ENCODE measurements at regions not wholly inside any gene's neighbourhood (a gene's known extent, or its start where the extent isn't known, plus 50 kb on each side); places are given as distances from the start of the nearest gene placed in this dataset.

DNA sequence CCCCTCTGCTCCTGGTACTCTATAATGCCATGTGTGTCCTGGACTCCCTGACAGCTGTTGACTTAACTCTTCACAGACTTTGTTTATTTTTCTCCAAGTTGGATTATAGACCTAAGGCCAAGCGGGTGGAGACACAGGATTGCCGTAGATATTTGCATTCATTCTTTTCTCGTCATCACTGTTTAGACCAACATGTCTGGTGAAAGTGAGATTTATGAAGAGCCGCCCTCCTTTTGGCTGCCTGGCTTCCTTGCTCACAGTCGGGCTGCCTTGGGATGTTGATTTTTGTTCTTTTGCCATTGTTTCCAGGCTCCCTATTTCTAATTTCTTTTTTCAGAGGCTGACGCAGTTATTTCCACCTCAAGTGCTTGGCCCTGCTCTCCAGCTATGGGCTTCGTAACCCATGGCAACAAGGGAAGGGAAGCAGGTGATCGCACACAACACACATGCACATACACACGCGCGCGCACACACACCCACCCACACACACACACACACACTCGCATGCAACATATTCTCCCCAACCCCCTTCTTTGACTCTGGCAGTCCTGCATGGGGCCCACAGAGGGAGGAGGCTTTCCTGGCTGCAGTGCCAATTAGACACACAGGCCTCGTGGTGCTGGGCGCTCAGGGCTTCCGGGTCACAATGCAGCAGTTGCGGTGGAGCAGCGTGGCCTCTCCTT lies 296.5 kb downstream of the MTX2 start:
- no peak for TF ChIP-seq EP300 (IDR thresholded peaks at IDR 0.05; ENCODE audit: borderline replicate concordance)
- TF ChIP-seq YY1 (IDR thresholded peaks at IDR 0.05; ENCODE audit: low read depth): no peak
- TF ChIP-seq TEAD4 (IDR thresholded peaks at IDR 0.05): no peak
- no peak for TF ChIP-seq EGR1 (IDR thresholded peaks at IDR 0.05)
- TF ChIP-seq, protein P1, sequence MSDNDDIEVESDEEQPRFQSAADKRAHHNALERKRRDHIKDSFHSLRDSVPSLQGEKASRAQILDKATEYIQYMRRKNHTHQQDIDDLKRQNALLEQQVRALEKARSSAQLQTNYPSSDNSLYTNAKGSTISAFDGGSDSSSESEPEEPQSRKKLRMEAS (IDR thresholded peaks at IDR 0.05): no peak
- no peak for TF ChIP-seq RAD21 (IDR thresholded peaks at IDR 0.05; ENCODE audit: low read depth)
- TF ChIP-seq CEBPB (IDR thresholded peaks at IDR 0.05): no peak
- no peak for TF ChIP-seq NFIC (IDR thresholded peaks at IDR 0.05)
- TF ChIP-seq, protein P2, sequence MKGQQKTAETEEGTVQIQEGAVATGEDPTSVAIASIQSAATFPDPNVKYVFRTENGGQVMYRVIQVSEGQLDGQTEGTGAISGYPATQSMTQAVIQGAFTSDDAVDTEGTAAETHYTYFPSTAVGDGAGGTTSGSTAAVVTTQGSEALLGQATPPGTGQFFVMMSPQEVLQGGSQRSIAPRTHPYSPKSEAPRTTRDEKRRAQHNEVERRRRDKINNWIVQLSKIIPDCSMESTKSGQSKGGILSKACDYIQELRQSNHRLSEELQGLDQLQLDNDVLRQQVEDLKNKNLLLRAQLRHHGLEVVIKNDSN (IDR thresholded peaks at IDR 0.05): no peak
- TF ChIP-seq TAF1 (IDR thresholded peaks at IDR 0.05; ENCODE audit: low read depth): no peak
- no peak for TF ChIP-seq FOXM1 (IDR thresholded peaks at IDR 0.05; ENCODE audit: borderline replicate concordance, low read depth)
- TF ChIP-seq CREB1 (IDR thresholded peaks at IDR 0.05; ENCODE audit: low read depth): no peak
- TF ChIP-seq, protein P3, sequence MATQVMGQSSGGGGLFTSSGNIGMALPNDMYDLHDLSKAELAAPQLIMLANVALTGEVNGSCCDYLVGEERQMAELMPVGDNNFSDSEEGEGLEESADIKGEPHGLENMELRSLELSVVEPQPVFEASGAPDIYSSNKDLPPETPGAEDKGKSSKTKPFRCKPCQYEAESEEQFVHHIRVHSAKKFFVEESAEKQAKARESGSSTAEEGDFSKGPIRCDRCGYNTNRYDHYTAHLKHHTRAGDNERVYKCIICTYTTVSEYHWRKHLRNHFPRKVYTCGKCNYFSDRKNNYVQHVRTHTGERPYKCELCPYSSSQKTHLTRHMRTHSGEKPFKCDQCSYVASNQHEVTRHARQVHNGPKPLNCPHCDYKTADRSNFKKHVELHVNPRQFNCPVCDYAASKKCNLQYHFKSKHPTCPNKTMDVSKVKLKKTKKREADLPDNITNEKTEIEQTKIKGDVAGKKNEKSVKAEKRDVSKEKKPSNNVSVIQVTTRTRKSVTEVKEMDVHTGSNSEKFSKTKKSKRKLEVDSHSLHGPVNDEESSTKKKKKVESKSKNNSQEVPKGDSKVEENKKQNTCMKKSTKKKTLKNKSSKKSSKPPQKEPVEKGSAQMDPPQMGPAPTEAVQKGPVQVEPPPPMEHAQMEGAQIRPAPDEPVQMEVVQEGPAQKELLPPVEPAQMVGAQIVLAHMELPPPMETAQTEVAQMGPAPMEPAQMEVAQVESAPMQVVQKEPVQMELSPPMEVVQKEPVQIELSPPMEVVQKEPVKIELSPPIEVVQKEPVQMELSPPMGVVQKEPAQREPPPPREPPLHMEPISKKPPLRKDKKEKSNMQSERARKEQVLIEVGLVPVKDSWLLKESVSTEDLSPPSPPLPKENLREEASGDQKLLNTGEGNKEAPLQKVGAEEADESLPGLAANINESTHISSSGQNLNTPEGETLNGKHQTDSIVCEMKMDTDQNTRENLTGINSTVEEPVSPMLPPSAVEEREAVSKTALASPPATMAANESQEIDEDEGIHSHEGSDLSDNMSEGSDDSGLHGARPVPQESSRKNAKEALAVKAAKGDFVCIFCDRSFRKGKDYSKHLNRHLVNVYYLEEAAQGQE (IDR thresholded peaks at IDR 0.05; ENCODE audit: low read depth): no peak
- no peak for TF ChIP-seq TCF12 (IDR thresholded peaks at IDR 0.05; ENCODE audit: low read depth)
- no peak for TF ChIP-seq ZBTB7A (IDR thresholded peaks at IDR 0.05; ENCODE audit: low read depth)

DNA sequence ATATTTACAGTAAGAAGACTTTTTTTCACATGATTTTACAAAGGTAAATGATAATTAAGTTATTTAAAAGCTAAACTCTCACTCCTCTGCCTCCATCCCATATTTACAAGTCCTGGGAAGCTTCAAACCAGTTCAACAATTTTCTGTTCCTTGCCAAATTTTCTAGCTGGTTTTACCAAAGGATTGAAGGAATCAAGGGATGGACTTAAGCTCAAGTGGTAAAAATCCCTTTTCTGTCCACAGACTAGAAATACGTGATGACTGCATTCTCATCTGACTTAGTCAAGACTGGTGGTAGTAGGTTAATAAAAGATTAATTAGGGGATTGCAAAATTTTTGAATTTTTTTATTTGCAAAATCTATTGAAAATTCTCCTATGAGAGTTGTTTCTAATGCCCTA lies 297.3 kb downstream of the MTX2 start:
- TF ChIP-seq CREB1 (IDR thresholded peaks at IDR 0.05; ENCODE audit: low read depth) (no peak), EP300 (IDR thresholded peaks at IDR 0.05; ENCODE audit: borderline replicate concordance) (no peak), ZBTB7A (IDR thresholded peaks at IDR 0.05; ENCODE audit: low read depth) (no peak)
- TF ChIP-seq, protein P3 (IDR thresholded peaks at IDR 0.05; ENCODE audit: low read depth): no peak

DNA sequence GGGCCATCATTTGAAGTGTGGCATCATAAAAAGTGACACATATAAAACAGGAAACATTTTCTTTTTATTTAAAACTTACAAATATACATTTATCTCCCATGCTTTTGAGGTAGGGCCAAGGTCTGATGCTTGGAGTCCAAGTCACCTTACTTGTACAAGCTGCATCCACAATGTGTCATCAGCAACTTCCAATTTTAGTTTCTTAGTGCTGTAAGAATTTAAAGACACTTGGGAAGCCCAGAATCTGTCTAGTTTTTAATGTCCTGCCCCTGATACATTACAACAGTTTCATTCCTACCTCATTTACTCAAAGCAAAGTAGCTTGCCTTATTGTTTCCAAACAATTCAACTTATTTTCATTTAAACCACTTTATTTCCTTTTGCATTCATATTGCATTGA lies 297.7 kb downstream of the MTX2 start:
- TF ChIP-seq CREB1 (IDR thresholded peaks at IDR 0.05; ENCODE audit: low read depth) (no peak), TEAD4 (IDR thresholded peaks at IDR 0.05) (no peak), YY1 (IDR thresholded peaks at IDR 0.05; ENCODE audit: low read depth) (no peak), EGR1 (IDR thresholded peaks at IDR 0.05) (no peak), RAD21 (IDR thresholded peaks at IDR 0.05; ENCODE audit: low read depth) (no peak), EP300 (IDR thresholded peaks at IDR 0.05; ENCODE audit: borderline replicate concordance) (no peak), ZBTB7A (IDR thresholded peaks at IDR 0.05; ENCODE audit: low read depth) (no peak), TAF1 (IDR thresholded peaks at IDR 0.05; ENCODE audit: low read depth) (no peak), CEBPB (IDR thresholded peaks at IDR 0.05) (no peak), NFIC (IDR thresholded peaks at IDR 0.05) (no peak), FOXM1 (IDR thresholded peaks at IDR 0.05; ENCODE audit: borderline replicate concordance, low read depth) (no peak), TCF12 (IDR thresholded peaks at IDR 0.05; ENCODE audit: low read depth) (no peak)
- TF ChIP-seq, protein P3 (IDR thresholded peaks at IDR 0.05; ENCODE audit: low read depth): no peak
- TF ChIP-seq, protein P2 (IDR thresholded peaks at IDR 0.05): no peak
- TF ChIP-seq, protein P1 (IDR thresholded peaks at IDR 0.05): no peak

DNA sequence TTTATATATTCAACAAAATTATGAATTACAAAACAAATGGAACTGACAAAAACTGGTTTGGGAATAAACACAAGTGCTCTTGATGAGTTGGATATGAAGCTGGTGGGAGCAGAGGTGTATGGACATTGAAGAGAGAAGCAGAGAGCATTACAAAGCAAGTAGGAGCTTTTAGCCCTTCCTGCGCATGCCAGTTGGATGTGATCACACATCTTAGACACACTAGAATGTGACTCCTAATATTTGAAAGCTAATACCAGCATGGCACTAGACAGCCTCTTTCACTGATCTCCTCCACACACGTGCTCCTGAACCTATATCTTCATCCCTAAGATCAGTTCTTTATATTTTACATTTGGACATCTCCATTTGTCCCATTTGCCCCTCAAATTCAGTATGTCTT lies 298.1 kb downstream of the MTX2 start:
- no peak for TF ChIP-seq TEAD4 (IDR thresholded peaks at IDR 0.05)
- TF ChIP-seq YY1 (IDR thresholded peaks at IDR 0.05; ENCODE audit: low read depth): no peak
- TF ChIP-seq FOXM1 (IDR thresholded peaks at IDR 0.05; ENCODE audit: borderline replicate concordance, low read depth): no peak
- TF ChIP-seq, protein P2 (IDR thresholded peaks at IDR 0.05): no peak
- TF ChIP-seq ZBTB7A (IDR thresholded peaks at IDR 0.05; ENCODE audit: low read depth): no peak
- TF ChIP-seq, protein P3 (IDR thresholded peaks at IDR 0.05; ENCODE audit: low read depth): no peak
- TF ChIP-seq EP300 (IDR thresholded peaks at IDR 0.05; ENCODE audit: borderline replicate concordance): no peak
- no peak for TF ChIP-seq NFIC (IDR thresholded peaks at IDR 0.05)
